Ishikawa (cell line): ENCODE measurements at regions not wholly inside any gene's neighbourhood (a gene's known extent, or its start where the extent isn't known, plus 50 kb on each side); places are given as distances from the start of the nearest gene placed in this dataset.

Source experiments
- CEBPB ChIP-seq: IDR thresholded peaks from 2 replicates; pipeline ENCODE4 v1.6.1; 2012
- CREB1 ChIP-seq: IDR thresholded peaks from 2 replicates; pipeline ENCODE4 v1.6.1; 2012; ENCODE audit warnings: low read depth
- EGR1 ChIP-seq: IDR thresholded peaks from 2 replicates; pipeline ENCODE4 v1.6.1; 2012
- EP300 ChIP-seq: IDR thresholded peaks from 2 replicates; pipeline ENCODE4 v1.6.1; 2012; ENCODE audit warnings: borderline replicate concordance
- FOXM1 ChIP-seq: IDR thresholded peaks from 2 replicates; pipeline ENCODE4 v1.6.1; 2012; ENCODE audit warnings: low read depth, borderline replicate concordance
- NFIC ChIP-seq: IDR thresholded peaks from 2 replicates; pipeline ENCODE4 v1.6.1; 2012
- RAD21 ChIP-seq: IDR thresholded peaks from 2 replicates; pipeline ENCODE4 v1.6.1; 2012; ENCODE audit warnings: low read depth
- TAF1 ChIP-seq: IDR thresholded peaks from 2 replicates; pipeline ENCODE4 v1.6.1; 2012; ENCODE audit warnings: low read depth, mild to moderate bottlenecking
- TCF12 ChIP-seq: IDR thresholded peaks from 2 replicates; pipeline ENCODE4 v1.6.1; 2012; ENCODE audit warnings: low read depth
- TEAD4 ChIP-seq: IDR thresholded peaks from 2 replicates; pipeline ENCODE4 v1.6.1; 2012
- YY1 ChIP-seq: IDR thresholded peaks from 2 replicates; pipeline ENCODE4 v1.6.1; 2012; ENCODE audit warnings: low read depth
- ZBTB7A ChIP-seq: IDR thresholded peaks from 2 replicates; pipeline ENCODE4 v1.6.1; 2012; ENCODE audit warnings: low read depth
- TF ChIP-seq, protein P1 (sequence below): IDR thresholded peaks from 2 replicates; pipeline ENCODE4 v1.6.1; 2012
- TF ChIP-seq, protein P2 (sequence below): IDR thresholded peaks from 2 replicates; pipeline ENCODE4 v1.6.1; 2012
- TF ChIP-seq, protein P3 (sequence below): IDR thresholded peaks from 2 replicates; pipeline ENCODE4 v1.6.1; 2012; ENCODE audit warnings: low read depth, mild to moderate bottlenecking

DNA sequence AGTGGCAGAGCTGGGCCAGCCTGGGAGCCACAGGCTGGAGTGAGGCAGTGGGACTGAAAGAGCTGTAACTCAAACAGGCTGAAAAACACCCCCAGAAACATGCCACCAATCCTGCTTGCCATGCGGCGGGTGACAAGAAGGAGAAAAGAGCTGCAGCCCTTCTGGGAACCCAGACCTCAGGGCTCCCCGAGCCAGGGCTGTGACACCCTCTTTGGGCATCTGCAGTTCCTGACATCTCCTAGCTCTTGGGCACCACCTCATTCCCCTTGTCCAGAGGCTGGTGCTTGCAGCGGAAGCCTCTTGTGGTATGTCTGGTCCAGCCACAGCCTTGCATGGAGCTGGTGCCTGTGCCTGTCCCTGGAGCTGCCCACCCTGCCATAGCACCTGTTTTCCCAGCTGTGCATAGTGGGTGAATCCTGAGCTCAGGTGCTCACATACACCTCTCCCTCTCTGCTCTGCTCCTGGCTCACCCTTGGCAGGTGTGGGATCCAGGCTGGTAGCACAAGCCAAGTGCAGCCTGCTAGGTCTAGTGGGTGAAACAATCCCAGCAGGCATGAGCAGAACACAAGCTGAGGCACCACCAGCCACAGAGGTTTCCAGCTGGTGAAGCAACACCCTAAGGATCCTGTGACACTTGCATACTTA, 149.0 kb downstream of the CXXC4 start:
- TF ChIP-seq NFIC (no peak), EGR1 (no peak), EP300 (no peak), TAF1 (no peak), RAD21 (no peak), TEAD4 (no peak), CEBPB (no peak)
- TF ChIP-seq, protein P1, sequence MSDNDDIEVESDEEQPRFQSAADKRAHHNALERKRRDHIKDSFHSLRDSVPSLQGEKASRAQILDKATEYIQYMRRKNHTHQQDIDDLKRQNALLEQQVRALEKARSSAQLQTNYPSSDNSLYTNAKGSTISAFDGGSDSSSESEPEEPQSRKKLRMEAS, result no peak
- TF ChIP-seq, protein P2, sequence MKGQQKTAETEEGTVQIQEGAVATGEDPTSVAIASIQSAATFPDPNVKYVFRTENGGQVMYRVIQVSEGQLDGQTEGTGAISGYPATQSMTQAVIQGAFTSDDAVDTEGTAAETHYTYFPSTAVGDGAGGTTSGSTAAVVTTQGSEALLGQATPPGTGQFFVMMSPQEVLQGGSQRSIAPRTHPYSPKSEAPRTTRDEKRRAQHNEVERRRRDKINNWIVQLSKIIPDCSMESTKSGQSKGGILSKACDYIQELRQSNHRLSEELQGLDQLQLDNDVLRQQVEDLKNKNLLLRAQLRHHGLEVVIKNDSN, result no peak

DNA sequence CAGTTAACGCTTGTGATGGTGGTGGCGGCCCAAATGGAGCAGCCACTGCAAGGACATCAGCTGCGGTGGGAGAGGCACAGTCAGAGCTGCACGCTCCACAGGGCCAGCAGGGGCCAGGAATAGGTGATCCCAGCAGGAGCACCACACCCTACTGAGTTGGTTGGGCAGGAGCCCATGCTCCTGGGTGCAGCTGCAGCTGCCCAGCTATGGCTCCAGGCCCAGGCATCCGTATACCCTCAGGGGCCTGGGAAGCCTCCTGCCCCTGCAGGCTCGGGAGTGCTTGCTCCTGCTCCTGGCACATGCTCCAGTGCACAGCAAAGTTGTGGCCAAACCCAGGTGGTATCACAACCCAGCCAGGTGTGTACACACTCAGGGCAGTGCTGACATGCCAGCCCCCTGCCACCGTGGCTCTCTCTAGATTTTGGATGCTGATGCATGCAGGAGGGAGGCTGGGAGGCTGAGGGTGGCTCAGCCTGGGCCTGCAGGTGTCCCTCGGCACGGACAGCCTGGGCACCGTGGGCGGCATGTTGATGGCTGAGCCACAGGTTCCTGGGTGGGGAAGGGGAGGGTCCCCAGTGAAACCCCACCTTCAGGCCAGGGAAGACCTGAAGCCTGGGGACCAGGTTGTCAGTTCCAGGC, 150.2 kb downstream of the CXXC4 start:
- TF ChIP-seq TEAD4 (no peak), TCF12 (peak; percentile 20; the same call in 1 of the 2 replicates), YY1 (no peak), FOXM1 (no peak), TAF1 (no peak)
- TF ChIP-seq, protein P1, result no peak
- TF ChIP-seq, protein P2, result no peak

DNA sequence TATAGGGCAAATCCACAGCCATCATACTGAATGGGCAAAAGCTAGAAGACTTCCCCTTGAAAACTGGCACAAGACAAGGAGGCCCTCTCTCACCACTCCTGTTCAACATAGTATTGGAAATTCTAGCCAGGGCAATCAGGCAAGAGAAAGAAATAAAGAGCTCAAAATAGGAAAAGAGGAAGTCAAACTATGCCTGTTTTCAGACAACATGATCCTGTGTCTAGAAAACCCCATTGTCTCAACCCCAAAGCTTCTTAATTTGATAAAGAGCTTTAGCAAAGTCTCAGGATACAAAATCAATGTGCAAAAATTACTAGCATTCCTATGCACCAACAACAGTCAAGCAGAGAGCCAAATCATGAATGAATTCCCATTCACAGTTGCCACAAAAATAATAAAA, 160.3 kb downstream of the CXXC4 start:
- TF ChIP-seq ZBTB7A (no peak), CREB1 (no peak), EGR1 (no peak), YY1 (no peak), CEBPB (no peak), TCF12 (no peak), RAD21 (no peak), TEAD4 (no peak)
- TF ChIP-seq, protein P2, result no peak
- TF ChIP-seq, protein P3, sequence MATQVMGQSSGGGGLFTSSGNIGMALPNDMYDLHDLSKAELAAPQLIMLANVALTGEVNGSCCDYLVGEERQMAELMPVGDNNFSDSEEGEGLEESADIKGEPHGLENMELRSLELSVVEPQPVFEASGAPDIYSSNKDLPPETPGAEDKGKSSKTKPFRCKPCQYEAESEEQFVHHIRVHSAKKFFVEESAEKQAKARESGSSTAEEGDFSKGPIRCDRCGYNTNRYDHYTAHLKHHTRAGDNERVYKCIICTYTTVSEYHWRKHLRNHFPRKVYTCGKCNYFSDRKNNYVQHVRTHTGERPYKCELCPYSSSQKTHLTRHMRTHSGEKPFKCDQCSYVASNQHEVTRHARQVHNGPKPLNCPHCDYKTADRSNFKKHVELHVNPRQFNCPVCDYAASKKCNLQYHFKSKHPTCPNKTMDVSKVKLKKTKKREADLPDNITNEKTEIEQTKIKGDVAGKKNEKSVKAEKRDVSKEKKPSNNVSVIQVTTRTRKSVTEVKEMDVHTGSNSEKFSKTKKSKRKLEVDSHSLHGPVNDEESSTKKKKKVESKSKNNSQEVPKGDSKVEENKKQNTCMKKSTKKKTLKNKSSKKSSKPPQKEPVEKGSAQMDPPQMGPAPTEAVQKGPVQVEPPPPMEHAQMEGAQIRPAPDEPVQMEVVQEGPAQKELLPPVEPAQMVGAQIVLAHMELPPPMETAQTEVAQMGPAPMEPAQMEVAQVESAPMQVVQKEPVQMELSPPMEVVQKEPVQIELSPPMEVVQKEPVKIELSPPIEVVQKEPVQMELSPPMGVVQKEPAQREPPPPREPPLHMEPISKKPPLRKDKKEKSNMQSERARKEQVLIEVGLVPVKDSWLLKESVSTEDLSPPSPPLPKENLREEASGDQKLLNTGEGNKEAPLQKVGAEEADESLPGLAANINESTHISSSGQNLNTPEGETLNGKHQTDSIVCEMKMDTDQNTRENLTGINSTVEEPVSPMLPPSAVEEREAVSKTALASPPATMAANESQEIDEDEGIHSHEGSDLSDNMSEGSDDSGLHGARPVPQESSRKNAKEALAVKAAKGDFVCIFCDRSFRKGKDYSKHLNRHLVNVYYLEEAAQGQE, result no peak
- TF ChIP-seq, protein P1, result no peak

DNA sequence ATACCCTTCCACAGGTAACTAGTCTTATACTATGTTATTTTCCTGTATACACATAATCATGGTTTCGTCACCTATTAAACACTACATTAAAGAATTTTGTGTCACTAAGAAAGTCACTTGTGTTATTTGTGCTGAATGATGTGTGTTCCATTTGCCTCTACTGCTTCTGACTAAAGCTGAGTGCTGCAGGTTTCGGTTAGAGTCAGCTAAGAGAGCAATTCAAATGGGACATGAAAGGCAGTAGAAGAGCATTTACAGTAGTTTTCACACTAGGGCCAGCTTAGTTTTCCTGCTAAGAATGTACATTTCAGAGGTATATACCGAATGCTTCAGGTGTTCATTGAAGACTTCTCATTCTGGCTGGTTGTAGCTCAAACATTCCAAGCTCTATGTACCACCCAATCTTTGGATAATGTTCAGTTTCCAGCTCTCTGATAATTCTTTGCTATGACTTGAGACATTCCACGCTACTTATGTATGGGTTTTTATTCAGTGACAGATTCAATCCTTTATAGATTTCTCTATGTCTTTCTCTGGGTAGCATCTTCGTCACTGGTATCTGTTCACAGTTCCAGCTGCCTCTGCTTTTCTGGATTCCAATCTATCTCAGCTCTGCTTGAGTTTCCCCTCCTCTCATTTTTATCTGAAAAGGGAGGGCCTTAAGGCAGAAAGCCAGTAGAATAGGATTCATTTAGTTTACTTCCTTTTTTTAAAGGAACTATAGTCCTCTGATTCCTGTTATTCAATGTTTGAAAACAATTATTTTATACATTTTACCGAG, 164.4 kb downstream of the CXXC4 start:
- TF ChIP-seq, protein P3, result no peak
- TF ChIP-seq CEBPB (no peak), TCF12 (no peak), RAD21 (no peak), EGR1 (no peak), TEAD4 (no peak), NFIC (no peak)
- TF ChIP-seq, protein P1, result no peak
- TF ChIP-seq, protein P2, result no peak
